Liver (tissue), 8 donors: ENCODE measurements at regions not wholly inside any gene's neighbourhood (a gene's known extent, or its start where the extent isn't known, plus 50 kb on each side); places are given as distances from the start of the nearest gene placed in this dataset.

ENCODE experiments used
- DNase-seq: peaks from one replicate; pipeline ENCODE4 v3.0.0-alpha.2; 2017; ENCODE audit warnings: low spot score
- H3K27ac ChIP-seq, 2 donors: one replicate each; pipeline ENCODE4 v1.7.0; 2013; ENCODE audit warnings: inconsistent platforms in 2 of 2, low read length in 2 of 2, control low read depth in 1 of 2, low read depth in 1 of 2, mild to moderate bottlenecking in 1 of 2
- H3K27me3 ChIP-seq, 4 donors: one replicate each; pipeline versions ENCODE4 v1.6.1 to v1.7.0; 2013; ENCODE audit warnings: low read length in 3 of 4, inconsistent platforms in 1 of 4, mild to moderate bottlenecking in 1 of 4, moderate library complexity in 1 of 4; ENCODE audit not compliant: control insufficient read depth in 4 of 4, insufficient read depth in 4 of 4
- H3K36me3 ChIP-seq, 4 donors: one replicate each; pipeline versions ENCODE4 v1.6.1 to v1.7.0; 2013; ENCODE audit warnings: low read length in 3 of 4, mild to moderate bottlenecking in 3 of 4, low read depth in 1 of 4, moderate library complexity in 1 of 4; ENCODE audit not compliant: control insufficient read depth in 4 of 4, insufficient read depth in 3 of 4
- H3K4me1 ChIP-seq, 4 donors: one replicate each; pipeline versions ENCODE4 v1.6.1 to v1.7.0; 2013; ENCODE audit warnings: low read length in 3 of 4, mild to moderate bottlenecking in 3 of 4, moderate library complexity in 1 of 4; ENCODE audit not compliant: control insufficient read depth in 4 of 4, insufficient read depth in 4 of 4
- H3K4me3 ChIP-seq, 3 donors: one replicate each; pipeline versions ENCODE4 v1.6.1 to v1.7.0; 2013; ENCODE audit warnings: low read length in 3 of 3, control low read depth in 1 of 3, low read depth in 1 of 3, mild to moderate bottlenecking in 1 of 3
- H3K9ac ChIP-seq, 2 donors: one replicate each; pipeline ENCODE4 v1.7.0; 2013; ENCODE audit warnings: low read length in 2 of 2, mild to moderate bottlenecking in 2 of 2, moderate library complexity in 2 of 2, control low read depth in 1 of 2, low read depth in 1 of 2
- H3K9me3 ChIP-seq, 4 donors: one replicate each; pipeline versions ENCODE4 v1.6.1 to v1.7.0; 2013; ENCODE audit warnings: low read length in 3 of 4; ENCODE audit not compliant: control insufficient read depth in 4 of 4
- ATF3 ChIP-seq: IDR thresholded peaks from 2 replicates; pipeline ENCODE4 v1.6.1; 2016; ENCODE audit warnings: antibody characterized with exemption
- CTCF ChIP-seq: fragments of 150-350 bp; IDR thresholded peaks from 2 replicates; pipeline ENCODE4 v1.5.1; 2017; ENCODE audit warnings: improper control_type of control experiment, low read depth, low read length; ENCODE audit not compliant: missing input control
- EGR1 ChIP-seq, 2 donors: IDR thresholded peaks; 2 replicates each; pipeline ENCODE4 v1.6.1; 2016 to 2018; ENCODE audit warnings: antibody characterized with exemption in 2 of 2, low read depth in 2 of 2
- FOXA1 ChIP-seq: IDR thresholded peaks from 2 replicates; pipeline ENCODE4 v1.6.1; 2016; ENCODE audit warnings: antibody characterized with exemption
- FOXA2 ChIP-seq: IDR thresholded peaks from 2 replicates; pipeline ENCODE4 v1.6.1; 2016; ENCODE audit warnings: antibody characterized with exemption
- GABPA ChIP-seq, 2 donors: IDR thresholded peaks in 1 of 2; conservative IDR thresholded peaks in 1 of 2; 2 replicates each; pipeline ENCODE4 v1.6.1; 2016; ENCODE audit warnings: antibody characterized with exemption in 2 of 2, mild to moderate bottlenecking in 1 of 2, moderate library complexity in 1 of 2
- HNF4A ChIP-seq, 2 donors: conservative IDR thresholded peaks; 2 replicates each; pipeline ENCODE4 v1.6.1; 2016; ENCODE audit warnings: antibody characterized with exemption in 2 of 2, mild to moderate bottlenecking in 2 of 2
- HNF4G ChIP-seq: IDR thresholded peaks from 2 replicates; pipeline ENCODE4 v1.6.1; 2016; ENCODE audit warnings: antibody characterized with exemption
- JUND ChIP-seq, 2 donors: IDR thresholded peaks; 2 replicates each; pipeline ENCODE4 v1.6.1; 2016; ENCODE audit warnings: antibody characterized with exemption in 2 of 2
- MAX ChIP-seq: IDR thresholded peaks from 2 replicates; pipeline ENCODE4 v1.6.1; 2016; ENCODE audit warnings: antibody characterized with exemption
- NR2F2 ChIP-seq: IDR thresholded peaks from 2 replicates; pipeline ENCODE4 v1.6.1; 2016; ENCODE audit warnings: antibody characterized with exemption
- RAD21 ChIP-seq, 2 donors: IDR thresholded peaks; 2 replicates each; pipeline ENCODE4 v1.6.1; 2016; ENCODE audit warnings: antibody characterized with exemption in 2 of 2, mild to moderate bottlenecking in 2 of 2
- REST ChIP-seq: IDR thresholded peaks from 2 replicates; pipeline ENCODE4 v1.6.1; 2016; ENCODE audit warnings: antibody characterized with exemption, mild to moderate bottlenecking
- RXRA ChIP-seq, 2 donors: IDR thresholded peaks; 2 replicates each; pipeline ENCODE4 v1.6.1; 2017 to 2018; ENCODE audit warnings: antibody characterized with exemption in 2 of 2, mild to moderate bottlenecking in 1 of 2
- SP1 ChIP-seq: IDR thresholded peaks from 2 replicates; pipeline ENCODE4 v1.6.1; 2018; ENCODE audit warnings: antibody characterized with exemption, mild to moderate bottlenecking
- TAF1 ChIP-seq: conservative IDR thresholded peaks from 2 replicates; pipeline ENCODE4 v1.6.1; 2016; ENCODE audit warnings: antibody characterized with exemption, mild to moderate bottlenecking
- YY1 ChIP-seq: IDR thresholded peaks from 2 replicates; pipeline ENCODE4 v1.6.1; 2016; ENCODE audit warnings: antibody characterized with exemption, mild to moderate bottlenecking
- ZBTB33 ChIP-seq: IDR thresholded peaks from 2 replicates; pipeline ENCODE4 v1.6.1; 2016; ENCODE audit warnings: antibody characterized with exemption
- WGBS: extraction: QIAGEN DNeasy Blood & Tissue Kit; methylation state at CpG from one replicate; pipeline ENCODE4 v1.1.7; 2013; 5-methylcytosine and 5-hydroxymethylcytosine counted together
- donor health status: healthy.
- donor health status: healthy.
- donor health status: healthy.
- donor health status: healthy.
- donor health status: healthy.

GRCh38 chr2:199696048-199696447, 154.9 kb downstream of the FTCDNL1 start (continued):
- TF ChIP-seq CTCF, result no peak
- no peak for TF ChIP-seq ZBTB33
- no peak for TF ChIP-seq HNF4A (conservative IDR thresholded peaks at IDR 0.05)
- TF ChIP-seq SP1, result no peak
- no peak for TF ChIP-seq RXRA (IDR thresholded peaks at IDR 0.05)
- no peak for TF ChIP-seq FOXA2
- TF ChIP-seq JUND (IDR thresholded peaks at IDR 0.05), result no peak
- TF ChIP-seq EGR1 (IDR thresholded peaks at IDR 0.05; ENCODE audit: low read depth in 2 of 2), result no peak
- TF ChIP-seq NR2F2, result no peak

- TF ChIP-seq FOXA2 (no peak), HNF4G (no peak), EGR1 (IDR thresholded peaks at IDR 0.05; ENCODE audit: low read depth in 2 of 2) (no peak), CTCF (no peak), TAF1 (no peak), ATF3 (no peak), NR2F2 (no peak), ZBTB33 (no peak), GABPA (IDR thresholded peaks at IDR 0.05 in 1 of 2, conservative IDR thresholded peaks at IDR 0.05 in 1 of 2) (no peak), FOXA1 (no peak), YY1 (no peak), RAD21 (IDR thresholded peaks at IDR 0.05) (no peak), MAX (no peak), REST (no peak), RXRA (IDR thresholded peaks at IDR 0.05) (no peak), JUND (IDR thresholded peaks at IDR 0.05) (no peak), HNF4A (conservative IDR thresholded peaks at IDR 0.05) (no peak), SP1 (no peak)
- no peak overlapping the region for H3K4me3 ChIP-seq
- no peaks in the 10 kb centered on the region for H3K27me3 ChIP-seq
- H3K4me1 ChIP-seq, result peaks cover 0 to 3% (median 0%) of the 10 kb centered on the region in 4 donors
- WGBS, result 90% methylated on average over 1 of the region's 1 CpG
- no peak for DNase-seq
- H3K9me3 ChIP-seq, result no peaks in the 10 kb centered on the region
- H3K9ac ChIP-seq, result no peak overlapping the region
- H3K36me3 ChIP-seq, result no peaks in the 10 kb centered on the region
- H3K27ac ChIP-seq, result no peak overlapping the region
These were observed 157.1 kb downstream of the FTCDNL1 start for GRCh38 chr2:199693861-199694260.
